Fibroblast of upper back skin (primary cell): ENCODE measurements at regions not wholly inside any gene's neighbourhood (a gene's known extent, or its start where the extent isn't known, plus 50 kb on each side); places are given as distances from the start of the nearest gene placed in this dataset.

Source experiments
- DNase-seq: peaks from one replicate; pipeline ENCODE4 v3.0.0-alpha.2; 2013

- DNase-seq = peak; percentile 37
Observed at GRCh38 chr11:42054351-42054900, 595.0 kb upstream of the LRRC4C start.

- DNase-seq = no peak
Observed at GRCh38 chr11:42055606-42056005, 596.2 kb upstream of the LRRC4C start.

GRCh38 chr11:42058794-42059193 is 599.3 kb upstream of the LRRC4C start:
- no peak for DNase-seq

- no peak for DNase-seq
Observed at GRCh38 chr11:42065199-42065598, 605.7 kb upstream of the LRRC4C start.

- DNase-seq = peak; percentile 14
Observed at GRCh38 chr11:42066113-42066512, 606.7 kb upstream of the LRRC4C start.

GRCh38 chr11:42074306-42074705 is 614.9 kb upstream of the LRRC4C start:
- no peak for DNase-seq

- DNase-seq = no peak
Observed at GRCh38 chr11:42075180-42075579, 615.7 kb upstream of the LRRC4C start.

- no peak for DNase-seq
Observed at GRCh38 chr11:42077794-42078193, 618.3 kb upstream of the LRRC4C start.

- no peak for DNase-seq
Observed at GRCh38 chr11:42085736-42086135, 626.3 kb upstream of the LRRC4C start.

GRCh38 chr11:42093541-42093940 is 634.1 kb upstream of the LRRC4C start:
- no peak for DNase-seq

- DNase-seq = no peak
Observed at GRCh38 chr11:42098075-42098474, 638.6 kb upstream of the LRRC4C start.

GRCh38 chr11:42112866-42113265 is 653.4 kb upstream of the LRRC4C start:
- DNase-seq = no peak

GRCh38 chr11:42114927-42115326 is 655.5 kb upstream of the LRRC4C start:
- DNase-seq = no peak

- DNase-seq = no peak
Observed at GRCh38 chr11:42138454-42138853, 679.0 kb upstream of the LRRC4C start.

- no peak for DNase-seq
Observed at GRCh38 chr11:42145311-42145710, 685.9 kb upstream of the LRRC4C start.

- DNase-seq = peak; percentile 86
Observed at GRCh38 chr11:42161886-42162285, 702.4 kb upstream of the LRRC4C start.

GRCh38 chr11:42169191-42169590 is 709.7 kb upstream of the LRRC4C start:
- no peak for DNase-seq

- DNase-seq = peak; percentile 89
Observed at GRCh38 chr11:42170601-42171000, 711.1 kb upstream of the LRRC4C start.

GRCh38 chr11:42171046-42171445 is 711.6 kb upstream of the LRRC4C start:
- peak; percentile 46 for DNase-seq

- DNase-seq = no peak
Observed at GRCh38 chr11:42172441-42172840, 713.0 kb upstream of the LRRC4C start.

GRCh38 chr11:42175203-42175602 is 715.8 kb upstream of the LRRC4C start:
- peak; percentile 95 for DNase-seq

GRCh38 chr11:42179216-42179615 is 719.8 kb upstream of the LRRC4C start:
- DNase-seq = peak; percentile 57

- no peak for DNase-seq
Observed at GRCh38 chr11:42195289-42196013, 736.0 kb upstream of the LRRC4C start.

GRCh38 chr11:42200311-42200710 is 740.9 kb upstream of the LRRC4C start:
- DNase-seq = no peak

GRCh38 chr11:42201603-42202148 is 742.2 kb upstream of the LRRC4C start:
- no peak for DNase-seq
